Activated CD4-positive, alpha-beta T cell treated with anti-CD3 and anti-CD28 coated beads, Interleukin-2, amount 50 U/mL, for 16 hours (primary cell): ENCODE measurements at regions not wholly inside any gene's neighbourhood (a gene's known extent, or its start where the extent isn't known, plus 50 kb on each side); places are given as distances from the start of the nearest gene placed in this dataset.
A peak's percentile ranks its signal among the peaks of the same experiment; 100 is the strongest.
"Not testable (repeated sequence)": the region's sequence is repeated elsewhere in the genome, so short reads cannot be mapped to it uniquely, and the experiment has no call there.

Experiments used
- DNase-seq: peaks from one replicate; pipeline ENCODE4 v3.0.0-alpha.2; 2020

DNA sequence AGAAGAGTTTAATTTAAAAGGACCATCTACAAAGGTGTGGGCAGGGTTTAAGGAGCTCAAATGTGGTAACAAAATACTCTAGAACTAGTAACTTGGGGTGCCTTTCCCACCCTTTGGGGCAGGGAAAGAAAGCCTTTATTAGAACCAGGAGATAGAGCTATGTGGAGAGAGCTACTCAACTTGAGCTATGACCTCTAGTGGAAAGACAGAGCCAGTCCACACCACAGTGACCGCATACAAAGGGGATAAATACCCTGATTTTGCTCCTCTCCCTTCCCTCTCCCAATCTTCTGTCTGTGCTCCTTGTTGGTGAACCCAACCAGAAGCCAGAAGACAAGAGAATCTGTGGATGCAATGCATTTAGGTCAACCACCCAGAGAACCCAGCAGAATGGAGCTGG lies 54.4 kb upstream of the JAK1 start:
- no peak for DNase-seq

DNA sequence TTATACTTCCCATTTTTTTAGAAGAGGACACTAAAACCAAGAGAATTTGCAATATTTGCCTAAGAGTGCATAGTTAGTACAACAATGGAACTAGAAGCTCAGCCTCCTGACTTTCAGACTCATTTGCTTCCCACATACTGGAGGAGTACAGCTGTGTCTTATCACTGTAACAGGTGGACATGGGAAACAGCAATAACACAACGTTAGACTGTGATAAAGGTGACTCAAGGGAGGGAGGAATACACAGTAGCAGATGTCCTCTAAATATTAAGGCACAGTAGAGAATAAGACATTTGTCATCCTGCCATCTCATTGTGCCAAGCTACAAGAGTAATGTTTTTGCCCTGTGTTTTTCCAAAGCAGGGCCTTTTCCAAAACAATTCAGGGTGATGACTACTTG lies 55.4 kb upstream of the JAK1 start:
- no peak for DNase-seq

GRCh38 chr1:65022216-65022615 lies 55.9 kb upstream of the JAK1 start:
- no peak for DNase-seq

- no peak for DNase-seq
Measured at GRCh38 chr1:65025794-65026193, 59.4 kb upstream of the JAK1 start.

- no peak for DNase-seq
Measured at GRCh38 chr1:65026235-65026634, 59.9 kb upstream of the JAK1 start.

GRCh38 chr1:65027666-65028358 lies 61.5 kb upstream of the JAK1 start:
- no peak for DNase-seq

DNA sequence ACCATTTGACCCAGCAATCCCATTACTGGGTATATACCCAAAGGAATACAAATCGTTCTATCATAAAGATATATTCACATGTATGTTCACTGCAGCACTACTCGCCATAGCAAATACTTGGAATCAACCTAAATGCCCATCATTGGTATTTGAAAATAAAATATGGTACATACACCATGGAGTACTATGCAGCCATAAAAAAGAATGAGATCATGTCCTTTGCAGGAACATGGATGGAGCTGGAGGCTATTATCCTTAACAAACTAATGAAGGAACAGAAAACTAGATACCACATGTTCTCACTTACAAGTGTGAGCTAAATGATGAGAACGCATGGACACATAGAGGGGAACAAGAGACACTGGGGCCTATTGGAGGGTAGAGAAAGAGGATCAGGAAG lies 63.1 kb upstream of the JAK1 start:
- DNase-seq = not testable (repeated sequence)

GRCh38 chr1:65034879-65035278 lies 68.5 kb upstream of the JAK1 start:
- not testable (repeated sequence) for DNase-seq

DNA sequence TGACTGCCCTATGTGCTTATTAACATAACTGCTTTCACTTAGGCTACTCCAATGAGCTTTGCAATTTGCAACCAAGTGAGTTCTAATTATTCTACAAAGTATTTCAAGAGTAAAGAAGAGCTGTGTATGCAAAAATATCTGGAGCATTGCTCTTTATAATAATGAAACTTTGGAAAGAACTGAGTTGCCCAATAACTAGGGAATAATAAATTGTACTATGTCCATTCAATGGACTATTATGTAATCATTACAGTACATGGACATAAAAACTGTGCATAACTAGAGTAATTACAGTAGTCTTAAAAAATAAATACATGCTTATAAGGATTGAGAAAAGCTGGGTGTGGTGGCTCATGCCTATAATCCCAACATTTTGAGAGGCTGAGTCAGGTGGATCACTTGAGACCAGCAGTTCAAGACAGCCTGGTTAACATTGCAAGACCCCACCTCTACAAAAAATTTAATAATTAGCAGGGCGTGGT lies 70.3 kb upstream of the JAK1 start:
- DNase-seq = no peak

- DNase-seq = no peak
Measured at GRCh38 chr1:65039066-65039465, 72.7 kb upstream of the JAK1 start.

DNA sequence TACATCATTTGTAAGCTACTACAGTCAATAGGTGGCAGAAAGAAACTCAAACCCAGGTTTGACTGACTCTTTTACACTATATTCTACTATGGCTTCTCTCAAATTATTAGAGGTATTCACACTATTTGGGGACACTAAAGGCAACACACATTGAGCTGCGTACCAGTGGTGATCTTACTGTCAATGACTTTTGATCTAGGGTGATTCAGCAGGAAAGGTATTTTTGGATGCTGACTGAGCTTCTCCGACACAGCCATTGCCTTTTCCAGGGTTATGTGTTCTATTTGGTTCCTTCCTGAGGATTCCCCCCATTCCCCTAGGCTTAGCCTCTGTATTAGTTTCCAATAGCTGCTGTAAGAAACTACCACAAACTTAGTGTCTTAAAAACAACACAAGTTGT lies 73.2 kb upstream of the JAK1 start:
- DNase-seq = no peak

DNA sequence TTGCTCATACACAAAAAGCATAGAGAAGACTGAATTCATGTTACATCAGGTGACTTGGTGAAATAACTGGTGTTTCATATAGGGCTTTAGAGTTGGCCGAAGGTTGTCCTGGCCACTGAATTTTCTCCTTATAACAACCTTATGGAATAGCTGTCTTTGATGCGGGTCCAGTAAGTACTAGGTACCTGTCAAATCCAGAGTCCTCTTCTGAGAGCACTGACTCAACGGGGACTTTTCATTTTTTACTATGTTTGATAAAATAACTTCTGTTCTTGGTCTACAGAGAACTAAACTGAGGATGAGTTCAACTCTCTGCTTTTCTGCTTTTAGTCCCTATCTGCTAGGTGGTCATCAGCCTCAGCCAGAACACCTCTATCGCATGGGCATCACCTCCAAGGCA lies 76.1 kb upstream of the JAK1 start:
- DNase-seq = no peak

DNA sequence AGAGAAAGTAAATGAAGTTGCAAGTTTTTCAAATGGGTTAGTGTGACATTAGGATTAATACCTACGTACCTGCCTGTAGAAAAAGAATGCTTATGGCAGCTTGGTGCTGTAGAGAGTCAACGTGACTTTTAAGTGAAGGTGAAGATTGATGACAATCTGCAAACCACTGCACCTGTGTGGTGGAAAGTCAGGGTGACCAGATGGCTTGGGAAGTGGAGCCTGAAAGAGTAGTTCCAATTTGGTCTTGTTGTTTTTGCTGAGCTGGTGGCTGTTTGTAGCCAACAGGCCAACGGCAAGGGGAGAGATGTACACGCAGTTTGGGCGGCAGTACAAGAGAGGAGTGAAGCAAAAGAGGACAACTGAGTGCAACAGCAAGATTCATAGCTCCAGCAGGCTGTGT lies 78.1 kb upstream of the JAK1 start:
- no peak for DNase-seq

DNA sequence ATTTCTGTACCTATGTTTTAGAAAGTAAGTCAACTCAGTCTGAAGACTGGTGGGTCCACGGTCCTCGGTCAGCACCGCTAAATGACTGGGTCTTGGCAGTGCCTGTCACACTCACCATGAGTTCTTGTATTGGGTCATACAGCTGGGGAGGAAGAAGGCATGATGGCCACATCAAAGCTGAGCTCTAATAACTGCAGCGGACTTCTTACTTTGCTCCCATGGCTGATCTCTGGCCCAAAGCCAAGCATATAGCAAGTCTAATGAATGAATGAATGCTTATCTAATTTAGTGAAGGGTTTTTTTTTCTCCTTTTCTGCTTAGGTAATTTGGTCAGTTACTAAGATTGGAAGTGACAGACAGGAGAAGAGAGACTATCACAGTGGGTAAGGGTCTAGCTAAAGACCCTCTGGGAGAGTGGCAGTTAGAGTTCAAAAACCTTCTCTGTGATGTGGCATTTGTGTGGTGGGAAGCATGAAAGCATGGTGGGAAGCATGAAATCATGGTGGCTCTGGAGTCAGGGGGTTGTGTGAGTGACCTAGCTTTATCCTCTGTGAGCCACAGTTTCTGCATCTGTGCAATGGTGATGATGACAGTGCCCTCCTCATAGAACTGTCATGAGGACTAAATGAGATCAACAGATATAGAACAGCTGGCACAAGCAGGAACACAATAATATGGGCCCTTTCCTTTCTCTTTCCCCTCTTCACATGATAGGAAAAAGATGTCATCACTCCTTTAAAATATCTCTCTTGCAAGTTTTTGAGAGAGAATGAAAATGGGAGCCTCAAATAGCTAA lies 78.9 kb upstream of the JAK1 start:
- no peak for DNase-seq

DNA sequence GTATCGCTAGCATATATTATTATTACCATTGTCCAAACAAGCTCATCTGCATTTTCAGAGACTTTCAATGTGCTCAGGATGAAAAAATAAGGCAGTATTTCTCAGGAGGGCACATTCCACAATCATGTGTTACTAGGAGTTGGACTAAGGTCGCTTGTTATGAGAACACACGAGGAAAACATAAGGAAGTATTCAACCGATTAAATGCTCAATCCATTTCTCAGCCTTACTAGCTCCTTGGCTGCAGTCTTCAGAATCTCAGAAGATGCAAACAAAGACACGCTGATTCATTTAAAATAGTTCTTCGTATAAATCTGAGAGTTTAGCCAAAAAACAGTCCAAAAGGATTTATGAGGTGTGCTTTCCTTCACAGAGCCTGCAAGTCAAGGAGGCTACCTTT lies 82.0 kb upstream of the JAK1 start:
- no peak for DNase-seq

- DNase-seq = peak; percentile 32
Measured at GRCh38 chr1:65049941-65050713, 83.8 kb upstream of the JAK1 start.

DNA sequence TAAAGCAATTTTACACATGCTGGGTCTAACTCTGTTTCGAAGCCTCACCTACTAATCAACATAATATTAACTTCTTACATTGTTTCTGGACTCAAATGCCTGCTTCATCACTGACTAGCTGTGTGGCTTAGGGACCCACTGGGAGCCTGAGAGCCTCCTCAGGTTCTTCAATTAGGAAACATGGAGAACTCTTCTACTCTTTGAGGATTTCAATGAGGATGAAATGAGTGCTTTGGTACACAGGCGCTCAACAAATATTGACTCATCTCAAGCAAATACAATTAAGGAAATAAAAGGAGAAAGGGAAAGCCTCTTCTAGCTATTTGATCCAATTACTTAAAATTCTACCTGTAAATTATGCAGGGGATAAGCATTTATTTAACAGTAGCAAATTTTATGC lies 84.4 kb upstream of the JAK1 start:
- no peak for DNase-seq

DNA sequence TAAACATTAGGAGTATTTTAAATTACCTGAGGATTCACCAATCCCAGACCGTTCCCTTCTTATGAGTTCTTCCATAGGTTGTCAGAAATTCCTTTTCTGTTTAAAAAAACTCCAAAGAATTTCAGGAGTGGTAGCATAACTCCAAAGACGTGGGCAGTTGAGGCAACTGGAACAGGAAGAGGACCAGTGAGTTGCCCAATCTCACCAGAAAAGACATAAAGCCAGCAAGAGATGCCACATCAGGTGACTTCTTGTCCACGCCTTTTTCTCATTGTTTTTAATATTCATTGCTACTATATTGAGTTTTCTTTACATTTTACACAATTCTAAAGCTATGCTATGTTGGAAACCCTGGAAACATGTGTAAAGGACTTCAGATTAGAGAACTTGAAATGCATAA lies 88.1 kb upstream of the JAK1 start:
- no peak for DNase-seq

- DNase-seq = no peak
Measured at GRCh38 chr1:65055747-65056146, 89.4 kb upstream of the JAK1 start.

DNA sequence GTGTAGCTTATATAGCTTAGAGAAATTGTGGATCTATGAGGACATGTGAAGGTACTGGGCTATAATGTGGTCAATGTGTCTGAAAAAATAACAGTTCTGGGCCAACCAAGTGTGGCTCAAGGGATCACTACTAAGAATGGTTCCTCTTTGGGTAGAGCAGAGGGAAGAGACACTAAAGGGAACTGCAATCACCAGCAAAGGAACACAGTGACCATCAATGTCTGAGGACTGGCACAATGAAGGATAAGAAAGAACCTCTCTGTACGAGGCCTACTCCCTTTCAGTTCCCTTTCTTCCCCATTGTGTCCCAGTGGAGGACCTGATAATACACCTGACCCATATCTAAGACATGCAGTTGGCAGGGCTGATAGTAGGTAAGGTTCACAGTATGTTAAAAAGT lies 89.9 kb upstream of the JAK1 start:
- no peak for DNase-seq

- no peak for DNase-seq
Measured at GRCh38 chr1:65056866-65057265, 90.5 kb upstream of the JAK1 start.

- no peak for DNase-seq
Measured at GRCh38 chr1:65059930-65060538, 88.0 kb upstream of the AK4 start.

- no peak for DNase-seq
Measured at GRCh38 chr1:65062339-65062738, 85.7 kb upstream of the AK4 start.
